ENCODE measurements at regions not wholly inside any gene's neighbourhood (a gene's known extent, or its start where the extent isn't known, plus 50 kb on each side); places are given as distances from the start of the nearest gene placed in this dataset.

- DNase-seq (ENCODE audit: low spot score): no peak
Measured at GRCh38 chr10:107450056-107450455, 285.6 kb upstream of the SORCS1 start.

GRCh38 chr10:107444443-107444842 is 279.9 kb upstream of the SORCS1 start:
- DNase-seq (ENCODE audit: low spot score): no peak

GRCh38 chr10:107443813-107444212 is 279.3 kb upstream of the SORCS1 start:
- no peak for DNase-seq (ENCODE audit: low spot score)

GRCh38 chr10:107443326-107443725 is 278.8 kb upstream of the SORCS1 start:
- DNase-seq (ENCODE audit: low spot score): no peak

DNA sequence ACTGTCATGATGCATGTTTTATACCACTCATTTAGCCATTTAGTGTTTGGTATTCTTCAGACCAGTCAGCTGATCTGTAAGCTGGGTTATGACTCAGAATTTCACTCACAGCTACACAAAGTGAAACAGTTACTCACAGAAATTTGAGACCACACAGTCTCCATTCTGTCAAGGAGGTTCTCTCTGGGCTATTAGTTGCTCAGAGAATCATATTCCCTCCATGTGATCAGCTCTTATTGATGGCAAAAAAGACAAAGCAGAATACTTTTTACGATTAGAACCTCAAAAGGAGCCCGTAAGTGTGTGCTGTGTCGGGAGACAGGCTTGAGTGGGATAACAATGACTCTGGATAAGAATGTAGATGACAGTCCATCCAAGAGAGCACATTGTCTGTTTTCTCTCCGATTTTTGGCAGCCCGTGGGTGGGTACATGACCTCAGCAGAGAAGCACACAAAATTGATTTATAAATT is 277.6 kb upstream of the SORCS1 start:
- DNase-seq (ENCODE audit: low spot score): no peak

- no peak for DNase-seq (ENCODE audit: low spot score)
Measured at GRCh38 chr10:107440741-107441140, 276.2 kb upstream of the SORCS1 start.

DNA sequence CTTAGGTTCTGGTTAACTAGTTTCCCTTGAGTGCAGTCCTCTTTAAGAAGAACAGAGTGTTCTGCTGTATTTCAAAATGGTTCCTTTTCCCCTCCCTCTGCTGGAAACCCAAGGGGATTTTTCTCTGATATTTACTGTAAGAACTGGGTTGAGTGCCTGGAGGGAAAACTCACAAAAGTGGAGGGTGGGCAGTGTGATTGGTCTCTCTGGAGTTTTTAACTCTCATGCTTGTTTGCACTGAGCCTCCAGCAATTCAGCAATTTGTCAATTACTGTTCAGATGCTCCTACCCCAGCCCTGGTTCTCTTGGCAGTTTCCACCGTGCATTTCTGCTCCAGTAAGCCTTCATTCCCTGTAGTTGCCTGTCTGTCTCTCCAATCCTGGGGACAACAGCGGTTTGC is 273.4 kb upstream of the SORCS1 start:
- no peak for DNase-seq (ENCODE audit: low spot score)

- no peak for DNase-seq (ENCODE audit: low spot score)
Measured at GRCh38 chr10:107436568-107436967, 272.1 kb upstream of the SORCS1 start.

DNA sequence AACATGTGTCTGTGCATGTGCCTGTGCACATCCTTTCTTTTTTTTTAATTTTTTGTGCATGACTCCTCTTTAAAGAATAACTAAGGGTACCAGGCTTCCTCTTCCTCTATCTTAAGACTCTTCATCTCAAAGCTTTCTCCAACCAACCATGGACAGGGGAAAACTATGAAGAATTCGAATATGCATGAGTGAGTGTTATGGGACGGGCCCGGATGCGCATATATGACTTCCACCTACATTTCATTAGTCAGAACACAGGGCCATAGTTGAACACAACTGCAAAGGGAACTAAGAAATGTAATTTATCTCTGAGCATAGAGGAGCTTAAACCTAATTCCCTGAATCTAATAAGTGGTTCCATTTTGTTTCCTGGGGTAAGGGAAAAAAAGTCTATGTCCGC is 270.3 kb upstream of the SORCS1 start:
- DNase-seq (ENCODE audit: low spot score): no peak

DNA sequence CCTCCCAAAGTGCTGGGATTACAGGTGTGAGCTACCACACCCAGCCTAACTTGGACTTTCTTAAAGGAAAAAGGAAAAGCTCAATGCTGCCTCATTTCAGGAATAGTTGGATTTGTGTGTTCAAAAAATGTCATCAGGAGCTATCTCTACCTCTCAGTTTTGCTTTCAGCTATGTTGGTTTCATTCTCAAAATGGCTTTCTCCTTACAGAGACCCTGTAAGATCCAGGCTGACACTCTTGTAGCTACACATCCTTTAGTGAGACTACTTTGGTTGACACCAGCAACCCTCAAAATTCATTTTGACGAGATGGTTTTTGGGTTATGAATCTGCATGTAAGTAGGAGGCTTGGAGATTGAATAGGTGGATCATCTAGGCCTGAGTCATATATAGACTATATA is 269.7 kb upstream of the SORCS1 start:
- DNase-seq (ENCODE audit: low spot score): no peak

DNA sequence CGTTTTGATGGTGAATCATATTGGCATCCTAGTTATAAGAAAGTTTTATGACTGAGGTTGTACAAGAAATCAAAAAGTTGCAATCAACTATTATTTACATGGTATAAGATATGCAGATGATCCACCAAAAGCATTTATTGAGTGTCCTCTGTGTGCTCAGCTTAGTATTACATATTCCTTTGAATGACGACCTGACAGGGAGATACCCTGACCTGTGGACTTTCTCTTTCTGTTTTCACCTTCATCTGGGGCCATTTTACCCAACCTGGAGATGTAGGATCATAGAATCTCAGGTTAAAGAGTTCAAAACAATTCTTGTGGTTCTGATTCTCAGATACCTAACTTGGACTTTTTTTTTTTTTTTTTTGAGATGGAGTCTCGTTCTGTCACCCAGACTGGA is 269.1 kb upstream of the SORCS1 start:
- no peak for DNase-seq (ENCODE audit: low spot score)

- no peak for DNase-seq (ENCODE audit: low spot score)
Measured at GRCh38 chr10:107430446-107430845, 265.9 kb upstream of the SORCS1 start.

- no peak for DNase-seq (ENCODE audit: low spot score)
Measured at GRCh38 chr10:107427016-107427415, 262.5 kb upstream of the SORCS1 start.

GRCh38 chr10:107425931-107426553 is 261.5 kb upstream of the SORCS1 start:
- DNase-seq (ENCODE audit: low spot score): no peak

- no peak for DNase-seq (ENCODE audit: low spot score)
Measured at GRCh38 chr10:107424628-107425027, 260.1 kb upstream of the SORCS1 start.

GRCh38 chr10:107423903-107424302 is 259.4 kb upstream of the SORCS1 start:
- DNase-seq (ENCODE audit: low spot score): no peak

DNA sequence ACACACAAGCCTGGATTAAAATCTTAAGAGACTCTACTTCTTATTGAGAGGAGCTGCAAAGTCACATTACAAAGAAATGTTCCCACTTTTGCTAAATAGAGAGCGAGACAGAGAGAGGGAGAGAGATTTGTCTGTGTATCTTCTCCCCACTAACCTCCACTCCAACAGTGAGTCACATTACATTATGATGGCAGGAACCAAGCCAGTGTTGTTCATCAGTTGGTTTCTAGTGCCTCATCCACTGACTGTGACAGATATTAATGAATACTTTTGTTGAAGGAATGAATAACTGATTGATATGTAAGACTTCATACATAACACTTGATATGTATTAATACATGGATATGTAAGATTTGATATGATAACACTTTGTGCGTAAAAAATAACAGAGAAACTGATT is 258.2 kb upstream of the SORCS1 start:
- DNase-seq (ENCODE audit: low spot score): no peak

- DNase-seq (ENCODE audit: low spot score): no peak
Measured at GRCh38 chr10:107420196-107420595, 255.7 kb upstream of the SORCS1 start.

- DNase-seq (ENCODE audit: low spot score): no peak
Measured at GRCh38 chr10:107418085-107418806, 253.7 kb upstream of the SORCS1 start.

DNA sequence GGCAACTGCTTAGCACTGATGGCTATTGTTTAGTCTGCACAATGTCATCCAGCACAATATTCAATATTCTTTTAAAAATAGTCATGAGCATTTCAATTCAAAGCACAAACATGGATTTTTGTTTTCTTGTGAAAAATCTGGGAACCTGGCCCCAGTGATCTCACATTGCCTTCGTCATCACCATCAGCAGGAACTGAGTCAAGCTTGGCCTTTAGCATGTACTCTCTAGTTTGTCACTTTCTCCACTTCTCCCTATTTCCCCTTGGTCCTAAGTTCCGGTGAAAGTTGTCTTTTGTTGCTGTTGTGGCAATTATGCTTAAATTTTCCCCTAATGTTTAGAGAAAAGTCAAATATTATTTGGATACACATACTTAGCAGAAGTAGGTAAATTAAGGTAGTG is 252.9 kb upstream of the SORCS1 start:
- no peak for DNase-seq (ENCODE audit: low spot score)

DNA sequence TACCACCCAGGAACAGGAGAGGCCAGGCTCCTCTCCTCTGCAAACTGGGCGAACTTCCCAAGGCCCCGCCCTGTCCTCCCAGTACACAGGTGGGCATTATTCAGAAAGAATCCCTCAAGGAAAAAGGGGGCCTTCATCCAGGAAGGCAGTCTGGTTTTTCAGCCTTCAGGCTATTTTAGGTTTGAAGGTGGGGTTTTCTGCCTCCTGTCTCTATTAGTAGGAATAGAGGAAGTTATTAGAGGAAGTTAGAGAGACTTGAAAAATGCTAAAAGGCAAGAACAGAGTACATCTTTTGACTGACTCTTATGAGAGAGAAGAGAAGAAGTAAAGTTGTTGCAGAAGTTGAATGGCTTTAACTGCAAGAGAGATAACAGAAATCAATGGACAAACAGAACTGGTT is 250.9 kb upstream of the SORCS1 start:
- DNase-seq (ENCODE audit: low spot score): no peak

GRCh38 chr10:107413971-107414370 is 249.5 kb upstream of the SORCS1 start:
- DNase-seq (ENCODE audit: low spot score): no peak

- DNase-seq (ENCODE audit: low spot score): peak; percentile 8
Measured at GRCh38 chr10:107409522-107409921, 245.0 kb upstream of the SORCS1 start.

DNA sequence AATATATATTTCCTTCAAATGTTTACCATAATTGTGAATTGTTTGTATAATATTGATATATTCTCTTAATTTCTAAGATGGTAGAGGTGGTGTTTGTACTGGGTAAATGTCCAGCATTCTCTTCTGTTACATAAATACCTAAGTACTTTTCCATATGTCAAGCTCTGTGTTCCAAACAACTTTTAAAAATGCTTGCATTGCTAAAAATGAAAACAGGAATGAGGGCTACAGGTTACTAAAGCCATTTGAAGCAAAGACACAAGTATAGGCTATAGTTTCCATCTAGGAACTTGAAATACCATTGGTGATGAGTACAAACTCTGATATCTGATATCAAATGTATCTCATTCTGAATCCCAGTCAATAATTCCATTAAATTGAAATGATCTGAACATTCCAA is 233.6 kb upstream of the SORCS1 start:
- no peak for DNase-seq (ENCODE audit: low spot score)
